Stomach (tissue), 8 donors: ENCODE measurements at regions not wholly inside any gene's neighbourhood (a gene's known extent, or its start where the extent isn't known, plus 50 kb on each side); places are given as distances from the start of the nearest gene placed in this dataset.

Source experiments
- DNase-seq, 2 donors: peaks; one replicate each; pipeline versions ENCODE4 v3.0.0 to v3.0.0-alpha.2; 2013 to 2019
- H3K27ac ChIP-seq, 5 donors: fragments of 200-600 bp in 4 of 5; sonication (generic) in 4 of 5; one replicate each; pipeline ENCODE4 v1.5.1; 2013 to 2019; ENCODE audit warnings: mild to moderate bottlenecking in 1 of 5, moderate library complexity in 1 of 5
- H3K27me3 ChIP-seq, 3 donors: fragments of 200-600 bp; sonication (generic); one replicate each; pipeline ENCODE4 v1.5.1; 2017 to 2019; ENCODE audit warnings: mixed run types in 1 of 3
- H3K36me3 ChIP-seq, 4 donors: fragments of 200-600 bp; sonication (generic); 1 replicate in 3 of 4; 2 replicates in 1 of 4; pipeline ENCODE4 v1.5.1; 2016 to 2019
- H3K4me1 ChIP-seq, 4 donors: fragments of 200-600 bp; sonication (generic); one replicate each; pipeline ENCODE4 v1.5.1; 2016 to 2019
- H3K4me3 ChIP-seq, 4 donors: fragments of 200-600 bp; sonication (generic) in 3 of 4; one replicate each; pipeline ENCODE4 v1.5.1; 2016 to 2019; ENCODE audit warnings: mild to moderate bottlenecking in 1 of 4
- H3K9me3 ChIP-seq, 4 donors: fragments of 200-600 bp; sonication (generic); one replicate each; pipeline ENCODE4 v1.5.1; 2016 to 2019
- CTCF ChIP-seq, 7 experiments: fragments of 450-650 bp in 4 of 7; fragments of 200-600 bp in 3 of 7; sonication (generic) in 3 of 7; IDR thresholded peaks; one replicate each; pipeline ENCODE4 v1.5.1; 2016 to 2019; ENCODE audit warnings: antibody characterized with exemption in 7 of 7, control low read depth in 2 of 7, mild to moderate bottlenecking in 1 of 7
- EP300 ChIP-seq: sonication (generic); formaldehyde crosslinking; IDR thresholded peaks from one replicate; pipeline ENCODE4 v1.6.1; 2017; ENCODE audit warnings: antibody characterized with exemption
- POLR2A ChIP-seq, 4 donors: fragments of 450-650 bp; IDR thresholded peaks; one replicate each; pipeline ENCODE4 v1.6.1; 2016; ENCODE audit warnings: antibody characterized with exemption in 4 of 4, control low read depth in 2 of 4, mild to moderate bottlenecking in 1 of 4, moderate library complexity in 1 of 4
- POLR2AphosphoS5 ChIP-seq, 3 donors: sonication (generic); formaldehyde crosslinking; IDR thresholded peaks; one replicate each; pipeline ENCODE4 v1.6.1; 2016; ENCODE audit warnings: antibody characterized with exemption in 3 of 3
- WGBS, 5 donors: extraction: QIAGEN DNeasy Blood & Tissue Kit in 3 of 5; methylation state at CpG; one replicate each; pipeline versions ENCODE4 v1.1.5 to v1.1.7; 2013 to 2018; 5-methylcytosine and 5-hydroxymethylcytosine counted together
- intact Hi-C: fragments of 100-400 bp; cut with DNase I; formaldehyde crosslinking; loops from one replicate; pipeline ENCODE4 v1.15.1; 2023; ENCODE audit warnings: low total_unique reads
- donor health status: healthy with polysubstance abuse.
- donor health status: Bipolar disorder and iron deficiency.
- donor health status: healthy.

GRCh38 chrX:127243654-127244053, 424.1 kb downstream of the PRR32 start:
- no peaks in the 10 kb centered on the region for H3K36me3 ChIP-seq
- DNase-seq, result no peak
- WGBS, 5 donors, result 68 to 88% (median 82%) methylated on average over 2 to 3 of the region's 3 CpGs; no CpG with 5 or more reads in 1 of the 5 donors
- H3K4me1 ChIP-seq, result no peaks in the 10 kb centered on the region
- no peak overlapping the region for H3K27ac ChIP-seq
- H3K4me3 ChIP-seq, result no peak overlapping the region
- H3K27me3 ChIP-seq, result no peaks in the 10 kb centered on the region
- TF ChIP-seq CTCF (IDR thresholded peaks at IDR 0.05), result no peak
- TF ChIP-seq POLR2AphosphoS5 (IDR thresholded peaks at IDR 0.05), result no peak
- no peak for TF ChIP-seq EP300
- TF ChIP-seq POLR2A (IDR thresholded peaks at IDR 0.05), result no peak
- intact Hi-C loops, result no loop called here
- H3K9me3 ChIP-seq, result no peaks in the 10 kb centered on the region

- no peaks in the 10 kb centered on the region for H3K4me1 ChIP-seq
- H3K36me3 ChIP-seq, result no peaks in the 10 kb centered on the region
- intact Hi-C loops, result no loop called here
- peaks cover 0 to 18% (median 6%) of the 10 kb centered on the region in 4 donors for H3K9me3 ChIP-seq
- H3K27ac ChIP-seq, result no peak overlapping the region
- TF ChIP-seq POLR2A (IDR thresholded peaks at IDR 0.05) (no peak), POLR2AphosphoS5 (IDR thresholded peaks at IDR 0.05) (no peak), EP300 (no peak), CTCF (IDR thresholded peaks at IDR 0.05) (no peak)
- no peak for DNase-seq
- no peak overlapping the region for H3K4me3 ChIP-seq
- 77 to 88% (median 83%) methylated on average over 3 of the region's 3 CpGs for WGBS, 5 donors
- no peaks in the 10 kb centered on the region for H3K27me3 ChIP-seq
These were observed 440.2 kb downstream of the PRR32 start for GRCh38 chrX:127259742-127260141.

- Histone ChIP-seq H3K9me3 (peaks cover 0 to 9% (median 0%) of the 10 kb centered on the region in 4 donors), H3K4me3 (no peak overlapping the region), H3K4me1 (no peaks in the 10 kb centered on the region), H3K27ac (no peak overlapping the region), H3K27me3 (no peaks in the 10 kb centered on the region), H3K36me3 (no peaks in the 10 kb centered on the region)
- intact Hi-C loops, result no loop called here
- no peak for DNase-seq
- TF ChIP-seq POLR2A (IDR thresholded peaks at IDR 0.05), result no peak
- no peak for TF ChIP-seq CTCF (IDR thresholded peaks at IDR 0.05)
- TF ChIP-seq EP300, result no peak
- no peak for TF ChIP-seq POLR2AphosphoS5 (IDR thresholded peaks at IDR 0.05)
- 55 to 69% (median 60%) methylated on average over 2 of the region's 2 CpGs for WGBS, 5 donors
These were observed 456.8 kb downstream of the PRR32 start for GRCh38 chrX:127276326-127276725.

GRCh38 chrX:127300511-127300910, 481.0 kb downstream of the PRR32 start:
- no peaks in the 10 kb centered on the region for H3K4me1 ChIP-seq
- DNase-seq, result no peak
- no peaks in the 10 kb centered on the region for H3K9me3 ChIP-seq
- no peaks in the 10 kb centered on the region for H3K36me3 ChIP-seq
- no peaks in the 10 kb centered on the region for H3K27me3 ChIP-seq
- intact Hi-C loops, result no loop called here
- no peak overlapping the region for H3K4me3 ChIP-seq
- TF ChIP-seq POLR2A (IDR thresholded peaks at IDR 0.05), result no peak
- TF ChIP-seq POLR2AphosphoS5 (IDR thresholded peaks at IDR 0.05), result no peak
- TF ChIP-seq EP300, result no peak
- TF ChIP-seq CTCF (IDR thresholded peaks at IDR 0.05), result no peak
- no peak overlapping the region for H3K27ac ChIP-seq
